T-cell (primary cell): ENCODE measurements at regions not wholly inside any gene's neighbourhood (a gene's known extent, or its start where the extent isn't known, plus 50 kb on each side); places are given as distances from the start of the nearest gene placed in this dataset.
"Not testable (repeated sequence)": the region's sequence is repeated elsewhere in the genome, so short reads cannot be mapped to it uniquely, and the experiment has no call there.

Experiments used
- ATAC-seq, 4 experiments: fragments of 200-7000 bp in 3 of 4; fragments of 150-1000 bp in 1 of 4; cut with Tn5 transposase; replicated peaks in 1 of 4; 1 replicate in 3 of 4; 2 replicates in 1 of 4; pipeline ENCODE4 v1.10.0; 2021; ENCODE audit warnings: moderate library complexity in 3 of 4, mild to moderate bottlenecking in 2 of 4, moderate number of reproducible peaks in 1 of 4
- CTCF ChIA-PET, 2 donors: fragments of 300-600 bp; sonication (Branson Sonifier 250); formaldehyde crosslinking; loops; one replicate each; lab custom pipeline; 2022; ENCODE audit warnings: antibody characterized with exemption in 2 of 2; lab: Charles Lee
- POLR2A ChIA-PET, 2 donors: fragments of 300-600 bp; sonication (Branson Sonifier 250); formaldehyde crosslinking; loops; one replicate each; lab custom pipeline; 2022; ENCODE audit warnings: antibody characterized with exemption in 2 of 2; lab: Charles Lee
- DNase-seq, 35 experiments: peaks; one replicate each; pipeline versions ENCODE4 v3.0.0 to v3.0.0-alpha.2; 2013 to 2023
- H3K27ac ChIP-seq: one replicate; pipeline ENCODE4 v1.5.1; 2013; ENCODE audit warnings: low read length
- H3K27me3 ChIP-seq, 2 experiments: replicated peaks in 1 of 2; 1 replicate in 1 of 2; 2 replicates in 1 of 2; pipeline versions ENCODE4 v1.6.1 to v1.7.0; 2013; ENCODE audit warnings: low read length in 1 of 2, mixed read lengths in 1 of 2; ENCODE audit not compliant: control insufficient read depth in 2 of 2, insufficient read depth in 2 of 2; ENCODE audit errors: extremely low read depth in 1 of 2
- H3K36me3 ChIP-seq, 2 donors: 1 replicate in 1 of 2; 2 replicates in 1 of 2; pipeline versions ENCODE4 v1.6.1 to v1.7.0; 2013; ENCODE audit warnings: low read length in 1 of 2; ENCODE audit not compliant: control insufficient read depth in 2 of 2, insufficient read depth in 1 of 2; ENCODE audit errors: extremely low read depth in 1 of 2
- H3K4me1 ChIP-seq, 2 experiments: 1 replicate in 1 of 2; 2 replicates in 1 of 2; pipeline versions ENCODE4 v1.6.1 to v1.7.0; 2013; ENCODE audit warnings: low read length in 2 of 2, mixed read lengths in 1 of 2; ENCODE audit not compliant: insufficient read depth in 2 of 2, control insufficient read depth in 1 of 2; ENCODE audit errors: extremely low read depth in 1 of 2
- H3K4me3 ChIP-seq, 2 donors: 1 replicate in 1 of 2; 2 replicates in 1 of 2; pipeline versions ENCODE4 v1.5.1 to v1.7.0; 2013; ENCODE audit warnings: mild to moderate bottlenecking in 2 of 2, low read length in 1 of 2, moderate library complexity in 1 of 2; ENCODE audit not compliant: control insufficient read depth in 1 of 2; ENCODE audit errors: extremely low read depth in 1 of 2
- H3K9me3 ChIP-seq: 2 replicates; pipeline ENCODE4 v1.7.0; 2013
- H3K27ac Mint-ChIP-seq, 2 donors: one replicate each; pipeline ENCODE4 v1.8.0; 2020 to 2021; ENCODE audit warnings: mild to moderate bottlenecking in 2 of 2, mixed read lengths in 2 of 2
- H3K27me3 Mint-ChIP-seq, 2 donors: one replicate each; pipeline ENCODE4 v1.8.0; 2021 to 2022; ENCODE audit warnings: mixed read lengths in 2 of 2
- H3K36me3 Mint-ChIP-seq: one replicate; pipeline ENCODE4 v1.8.0; 2021; ENCODE audit warnings: mixed read lengths
- H3K4me1 Mint-ChIP-seq, 3 donors: one replicate each; pipeline ENCODE4 v1.8.0; 2020 to 2022; ENCODE audit warnings: mixed read lengths in 3 of 3, mild to moderate bottlenecking in 1 of 3
- H3K4me3 Mint-ChIP-seq, 3 donors: one replicate each; pipeline ENCODE4 v1.8.0; 2020 to 2022; ENCODE audit warnings: mild to moderate bottlenecking in 3 of 3, mixed read lengths in 3 of 3, moderate library complexity in 3 of 3
- H3K9me3 Mint-ChIP-seq, 3 donors: one replicate each; pipeline ENCODE4 v1.8.0; 2020 to 2022; ENCODE audit warnings: mixed read lengths in 3 of 3
- WGBS: methylation state at CpG from one replicate; pipeline ENCODE4 v1.1.5; 2013; ENCODE audit warnings: missing lambda C conversion rate; ENCODE audit not compliant: insufficient coverage; 5-methylcytosine and 5-hydroxymethylcytosine counted together

GRCh38 chr3:127044996-127045395 lies 62.1 kb downstream of the PLXNA1 start:
- ChIA-PET POLR2A (no interaction called here), CTCF (no interaction called here)
- DNase-seq: no peak

GRCh38 chr3:127045435-127046045 lies 62.6 kb downstream of the PLXNA1 start:
- CTCF ChIA-PET: interaction anchor here in 1 of 2 donors (0.8 kb wide), 1 partner anchor 12 kb away, joined by 6 read pairs; no protein-coding TSS in a partner anchor
- H3K4me3 Mint-ChIP-seq: no peak overlapping the region
- H3K27me3 Mint-ChIP-seq: peaks cover 8 to 13% of the 10 kb centered on the region in 2 donors
- no peaks in the 10 kb centered on the region for H3K36me3 Mint-ChIP-seq
- no peaks in the 10 kb centered on the region for H3K36me3 ChIP-seq
- H3K9me3 ChIP-seq: no peaks in the 10 kb centered on the region
- POLR2A ChIA-PET: no interaction called here
- H3K9me3 Mint-ChIP-seq: peaks cover 0 to 7% (median 7%) of the 10 kb centered on the region in 3 donors
- DNase-seq: no peak
- H3K4me1 Mint-ChIP-seq: no peaks in the 10 kb centered on the region
- no peak overlapping the region for H3K4me3 ChIP-seq
- no peak overlapping the region for H3K27ac ChIP-seq
- H3K4me1 ChIP-seq: no peaks in the 10 kb centered on the region
- 77% methylated on average over 3 of the region's 5 CpGs for WGBS
- H3K27ac Mint-ChIP-seq: no peak overlapping the region
- H3K27me3 ChIP-seq: peaks cover 0 to 16% of the 10 kb centered on the region in 2 experiments
- ATAC-seq: no peak

More at GRCh38 chr3:127044996-127045395, 62.1 kb downstream of the PLXNA1 start:
- peaks cover 5 to 13% of the 10 kb centered on the region in 2 donors for H3K27me3 Mint-ChIP-seq
- H3K27ac Mint-ChIP-seq: no peak overlapping the region
- peaks cover 0 to 13% of the 10 kb centered on the region in 2 experiments for H3K27me3 ChIP-seq
- no peaks in the 10 kb centered on the region for H3K9me3 ChIP-seq
- no peaks in the 10 kb centered on the region for H3K36me3 Mint-ChIP-seq
- 27% methylated on average over 2 of the region's 4 CpGs for WGBS
- H3K27ac ChIP-seq: no peak overlapping the region
- no peaks in the 10 kb centered on the region for H3K4me1 Mint-ChIP-seq
- no peaks in the 10 kb centered on the region for H3K4me1 ChIP-seq
- H3K9me3 Mint-ChIP-seq: peaks cover 0 to 7% (median 6%) of the 10 kb centered on the region in 3 donors
- H3K4me3 ChIP-seq: no peak overlapping the region
- no peaks in the 10 kb centered on the region for H3K36me3 ChIP-seq
- no peak for ATAC-seq
- H3K4me3 Mint-ChIP-seq: no peak overlapping the region

- ATAC-seq, CTCF ChIA-PET, H3K27ac ChIP-seq, H3K36me3 ChIP-seq, H3K4me1 ChIP-seq, DNase-seq, H3K4me3 ChIP-seq, H3K4me1 Mint-ChIP-seq, H3K27ac Mint-ChIP-seq, H3K4me3 Mint-ChIP-seq, H3K9me3 ChIP-seq, POLR2A ChIA-PET, H3K9me3 Mint-ChIP-seq, H3K36me3 Mint-ChIP-seq: not testable (repeated sequence)
- peaks cover 8 to 13% of the 10 kb centered on the region in 2 donors for H3K27me3 Mint-ChIP-seq
- peaks cover 0 to 19% of the 10 kb centered on the region in 2 experiments for H3K27me3 ChIP-seq
- 95% methylated on average over 17 of the region's 28 CpGs for WGBS
Measured at GRCh38 chr3:127046690-127047089, 63.8 kb downstream of the PLXNA1 start.

- POLR2A ChIA-PET: no interaction called here
- H3K27ac Mint-ChIP-seq: no peak overlapping the region
- no peak overlapping the region for H3K4me3 Mint-ChIP-seq
Measured at GRCh38 chr3:127049393-127049792, 66.5 kb downstream of the PLXNA1 start.

GRCh38 chr3:127050733-127051132 lies 67.8 kb downstream of the PLXNA1 start:
- 68% methylated on average over 7 of the region's 7 CpGs for WGBS
- peaks cover 10 to 13% of the 10 kb centered on the region in 2 donors for H3K27me3 Mint-ChIP-seq
- ChIA-PET CTCF (no interaction called here), POLR2A (no interaction called here)
- DNase-seq (no peak), ATAC-seq (no peak)
- Histone ChIP-seq H3K4me1 (no peaks in the 10 kb centered on the region), H3K9me3 (no peaks in the 10 kb centered on the region), H3K4me3 (no peak overlapping the region), H3K27me3 (peaks cover 0 to 36% of the 10 kb centered on the region in 2 experiments), H3K36me3 (no peaks in the 10 kb centered on the region), H3K27ac (no peak overlapping the region)
- no peak overlapping the region for H3K27ac Mint-ChIP-seq
- H3K4me3 Mint-ChIP-seq: no peak overlapping the region
- H3K36me3 Mint-ChIP-seq: no peaks in the 10 kb centered on the region
- H3K9me3 Mint-ChIP-seq: peaks cover 0 to 7% (median 7%) of the 10 kb centered on the region in 3 donors
- H3K4me1 Mint-ChIP-seq: no peaks in the 10 kb centered on the region

More at GRCh38 chr3:127049393-127049792, 66.5 kb downstream of the PLXNA1 start:
- Histone ChIP-seq H3K27ac (no peak overlapping the region), H3K27me3 (peaks cover 0 to 36% of the 10 kb centered on the region in 2 experiments), H3K36me3 (no peaks in the 10 kb centered on the region), H3K4me3 (no peak overlapping the region), H3K4me1 (no peaks in the 10 kb centered on the region), H3K9me3 (no peaks in the 10 kb centered on the region)
- Mint-ChIP-seq H3K27me3 (peaks cover 9 to 13% of the 10 kb centered on the region in 2 donors), H3K9me3 (peaks cover 0 to 7% (median 7%) of the 10 kb centered on the region in 3 donors), H3K4me1 (no peaks in the 10 kb centered on the region), H3K36me3 (no peaks in the 10 kb centered on the region)
- ATAC-seq (no peak), DNase-seq (no peak)
- whole genome bisulfite sequencing: 67% methylated on average over 2 of the region's 5 CpGs
- CTCF ChIA-PET: no interaction called here

- no peak for DNase-seq
- no peaks in the 10 kb centered on the region for H3K36me3 Mint-ChIP-seq
Measured at GRCh38 chr3:127052121-127052561, 69.2 kb downstream of the PLXNA1 start.

More at GRCh38 chr3:127052121-127052561, 69.2 kb downstream of the PLXNA1 start:
- Histone ChIP-seq H3K36me3 (no peaks in the 10 kb centered on the region), H3K27ac (no peak overlapping the region), H3K4me3 (no peak overlapping the region), H3K9me3 (no peaks in the 10 kb centered on the region), H3K27me3 (peaks cover 0 to 41% of the 10 kb centered on the region in 2 experiments), H3K4me1 (no peaks in the 10 kb centered on the region)
- POLR2A ChIA-PET: no interaction called here
- CTCF ChIA-PET: no interaction called here
- no peak overlapping the region for H3K27ac Mint-ChIP-seq
- H3K4me1 Mint-ChIP-seq: no peaks in the 10 kb centered on the region
- peaks cover 10 to 13% of the 10 kb centered on the region in 2 donors for H3K27me3 Mint-ChIP-seq
- H3K9me3 Mint-ChIP-seq: peaks cover under 1 to 11% (median 7%) of the 10 kb centered on the region in 3 donors
- WGBS: 77% methylated on average over 15 of the region's 15 CpGs
- H3K4me3 Mint-ChIP-seq: no peak overlapping the region
- ATAC-seq: no peak
